Uterus (tissue), 3 donors: ENCODE measurements at regions not wholly inside any gene's neighbourhood (a gene's known extent, or its start where the extent isn't known, plus 50 kb on each side); places are given as distances from the start of the nearest gene placed in this dataset.

Experiments
- DNase-seq, 2 donors: peaks; one replicate each; pipeline ENCODE4 v3.0.0-alpha.2; 2019 to 2020
- H3K27ac ChIP-seq, 2 donors: fragments of 200-600 bp; sonication (generic); 1 replicate in 1 of 2; 2 replicates in 1 of 2; pipeline ENCODE4 v1.5.1; 2016 to 2018
- H3K27me3 ChIP-seq, 2 donors: fragments of 200-600 bp; sonication (generic); one replicate each; pipeline ENCODE4 v1.5.1; 2018 to 2019; ENCODE audit warnings: control low read depth in 1 of 2
- H3K36me3 ChIP-seq, 2 donors: fragments of 200-600 bp; sonication (generic); one replicate each; pipeline ENCODE4 v1.5.1; 2019; ENCODE audit warnings: control low read depth in 1 of 2
- H3K4me1 ChIP-seq, 2 donors: fragments of 200-600 bp; sonication (generic); one replicate each; pipeline ENCODE4 v1.5.1; 2018 to 2019; ENCODE audit warnings: control low read depth in 1 of 2
- H3K4me3 ChIP-seq, 2 donors: fragments of 200-600 bp; sonication (generic); 1 replicate in 1 of 2; 2 replicates in 1 of 2; pipeline ENCODE4 v1.5.1; 2018 to 2019; ENCODE audit warnings: mild to moderate bottlenecking in 1 of 2
- H3K9me3 ChIP-seq, 2 donors: fragments of 200-600 bp; sonication (generic); one replicate each; pipeline ENCODE4 v1.5.1; 2019; ENCODE audit warnings: control low read depth in 1 of 2
- POLR2A ChIP-seq, 2 donors: fragments of 450-650 bp; IDR thresholded peaks; one replicate each; pipeline ENCODE4 v1.6.1; 2016; ENCODE audit warnings: antibody characterized with exemption in 2 of 2, mild to moderate bottlenecking in 1 of 2, moderate library complexity in 1 of 2
- intact Hi-C: fragments of 100-400 bp; cut with DNase I; formaldehyde crosslinking; loops from one replicate; pipeline ENCODE4 v1.15.1; 2023; ENCODE audit warnings: low total_unique reads
- TF ChIP-seq, protein P1 (sequence below), 4 experiments: fragments of 200-600 bp in 2 of 4; fragments of 450-650 bp in 2 of 4; sonication (generic) in 2 of 4; IDR thresholded peaks; one replicate each; pipeline ENCODE4 v1.5.1; 2016 to 2019; ENCODE audit warnings: antibody characterized with exemption in 4 of 4, mild to moderate bottlenecking in 2 of 4, moderate library complexity in 1 of 4
- donor health status: DM: yes; HTN: yes; CAD: no.

DNA sequence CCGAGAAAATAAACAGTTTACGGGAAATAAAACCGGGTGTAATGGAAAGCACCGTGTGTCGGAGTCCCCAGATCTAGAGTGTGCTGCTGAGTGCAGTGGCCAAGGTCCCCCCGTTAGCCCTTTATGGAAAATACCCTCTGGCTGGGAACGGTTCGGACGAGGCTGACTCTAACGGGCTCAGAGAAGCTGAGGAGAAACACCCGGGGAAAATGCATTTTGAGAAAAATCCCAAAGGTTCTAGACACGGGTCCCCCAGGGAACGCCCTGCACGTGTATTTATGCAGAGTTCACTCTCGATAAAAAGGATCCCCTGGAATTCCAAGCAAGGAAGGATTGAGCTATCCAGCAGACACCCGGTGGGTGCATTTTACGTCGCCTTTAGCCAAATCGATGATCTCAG is 177.2 kb downstream of the CRLF2 start:
- Histone ChIP-seq H3K27ac (no peak overlapping the region), H3K9me3 (peaks cover 0 to 4% of the 10 kb centered on the region in 2 donors), H3K27me3 (no peaks in the 10 kb centered on the region), H3K4me1 (no peaks in the 10 kb centered on the region), H3K36me3 (no peaks in the 10 kb centered on the region), H3K4me3 (no peak overlapping the region)
- intact Hi-C loops = no loop called here
- no peak for TF ChIP-seq POLR2A (IDR thresholded peaks at IDR 0.05)
- TF ChIP-seq, protein P1, sequence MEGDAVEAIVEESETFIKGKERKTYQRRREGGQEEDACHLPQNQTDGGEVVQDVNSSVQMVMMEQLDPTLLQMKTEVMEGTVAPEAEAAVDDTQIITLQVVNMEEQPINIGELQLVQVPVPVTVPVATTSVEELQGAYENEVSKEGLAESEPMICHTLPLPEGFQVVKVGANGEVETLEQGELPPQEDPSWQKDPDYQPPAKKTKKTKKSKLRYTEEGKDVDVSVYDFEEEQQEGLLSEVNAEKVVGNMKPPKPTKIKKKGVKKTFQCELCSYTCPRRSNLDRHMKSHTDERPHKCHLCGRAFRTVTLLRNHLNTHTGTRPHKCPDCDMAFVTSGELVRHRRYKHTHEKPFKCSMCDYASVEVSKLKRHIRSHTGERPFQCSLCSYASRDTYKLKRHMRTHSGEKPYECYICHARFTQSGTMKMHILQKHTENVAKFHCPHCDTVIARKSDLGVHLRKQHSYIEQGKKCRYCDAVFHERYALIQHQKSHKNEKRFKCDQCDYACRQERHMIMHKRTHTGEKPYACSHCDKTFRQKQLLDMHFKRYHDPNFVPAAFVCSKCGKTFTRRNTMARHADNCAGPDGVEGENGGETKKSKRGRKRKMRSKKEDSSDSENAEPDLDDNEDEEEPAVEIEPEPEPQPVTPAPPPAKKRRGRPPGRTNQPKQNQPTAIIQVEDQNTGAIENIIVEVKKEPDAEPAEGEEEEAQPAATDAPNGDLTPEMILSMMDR (IDR thresholded peaks at IDR 0.05) = no peak
- no peak for DNase-seq

DNA sequence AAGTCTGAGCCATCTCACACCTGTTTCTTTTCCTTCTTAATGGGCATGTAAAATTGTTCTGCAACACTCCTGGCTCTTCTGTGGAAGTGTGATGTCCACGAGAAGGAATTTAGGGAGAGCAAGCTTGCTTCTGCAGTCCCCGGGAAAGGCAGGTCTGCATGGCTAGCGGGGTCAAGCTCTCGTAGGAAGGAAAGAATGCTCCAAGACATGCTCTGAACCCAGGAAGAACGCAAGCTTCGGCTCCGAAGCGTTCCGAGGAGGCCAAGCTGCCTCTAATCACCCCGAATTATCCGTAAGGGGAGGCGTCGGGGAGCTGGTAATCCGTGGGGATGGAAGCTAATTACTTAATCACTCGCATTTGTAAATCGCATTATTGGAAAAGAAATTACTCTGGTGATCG is 177.7 kb downstream of the CRLF2 start:
- no peak for DNase-seq
- Histone ChIP-seq H3K9me3 (peaks cover 0 to 4% of the 10 kb centered on the region in 2 donors), H3K27ac (no peak overlapping the region), H3K27me3 (no peaks in the 10 kb centered on the region), H3K36me3 (no peaks in the 10 kb centered on the region), H3K4me3 (no peak overlapping the region), H3K4me1 (no peaks in the 10 kb centered on the region)
- TF ChIP-seq, protein P1 (IDR thresholded peaks at IDR 0.05) = no peak
- TF ChIP-seq POLR2A (IDR thresholded peaks at IDR 0.05) = no peak
- intact Hi-C loops = no loop called here

DNA sequence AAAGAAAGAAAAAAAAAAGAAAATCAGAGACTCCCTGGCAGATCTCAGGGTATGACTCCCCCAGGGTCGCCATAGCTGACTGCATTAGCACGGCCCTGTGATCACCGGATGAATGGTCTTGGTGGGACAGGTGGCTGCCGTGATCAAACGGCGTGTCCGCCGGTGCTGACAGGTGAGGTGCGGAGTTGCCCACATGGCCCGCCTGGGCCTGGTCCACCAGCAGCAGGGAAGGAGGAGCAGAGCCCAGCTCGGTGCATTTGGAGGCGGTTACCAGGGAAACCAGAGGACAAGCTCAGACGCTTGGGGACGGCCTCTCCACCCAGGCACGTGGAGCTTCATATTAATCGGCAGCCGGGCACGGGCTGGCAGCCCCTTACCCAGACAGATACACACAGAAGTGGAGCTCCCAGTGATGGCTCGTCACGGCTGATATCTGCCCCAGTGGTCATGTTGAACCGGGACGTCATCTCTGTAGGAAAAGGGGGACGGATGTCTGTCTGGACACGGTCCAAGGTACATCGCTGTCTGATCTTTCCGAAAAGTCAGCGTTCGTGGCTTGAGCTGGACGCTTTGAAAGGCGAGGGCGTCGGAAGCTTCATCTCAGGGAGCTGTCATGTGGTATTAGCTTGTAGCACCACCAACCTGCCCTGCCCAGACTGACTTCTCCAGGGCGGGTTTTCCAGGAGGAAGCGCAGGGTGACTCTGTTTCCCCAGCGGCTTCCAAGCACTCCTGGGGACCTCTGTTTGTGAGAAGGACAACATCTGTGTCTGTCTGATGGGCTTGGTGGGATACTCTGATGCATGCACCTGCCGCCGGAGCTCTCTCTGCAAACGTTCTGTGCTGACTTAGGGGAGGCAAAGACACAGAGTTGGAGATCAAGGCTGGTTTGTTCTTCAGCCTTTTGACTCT is 180.7 kb downstream of the CRLF2 start:
- Histone ChIP-seq H3K4me1 (no peaks in the 10 kb centered on the region), H3K36me3 (no peaks in the 10 kb centered on the region), H3K9me3 (peaks cover 0 to 4% of the 10 kb centered on the region in 2 donors), H3K4me3 (no peak overlapping the region), H3K27me3 (no peaks in the 10 kb centered on the region), H3K27ac (no peak overlapping the region)
- TF ChIP-seq, protein P1 (IDR thresholded peaks at IDR 0.05) = no peak
- TF ChIP-seq POLR2A (IDR thresholded peaks at IDR 0.05) = no peak
- intact Hi-C loops = no loop called here
- DNase-seq = no peak

DNA sequence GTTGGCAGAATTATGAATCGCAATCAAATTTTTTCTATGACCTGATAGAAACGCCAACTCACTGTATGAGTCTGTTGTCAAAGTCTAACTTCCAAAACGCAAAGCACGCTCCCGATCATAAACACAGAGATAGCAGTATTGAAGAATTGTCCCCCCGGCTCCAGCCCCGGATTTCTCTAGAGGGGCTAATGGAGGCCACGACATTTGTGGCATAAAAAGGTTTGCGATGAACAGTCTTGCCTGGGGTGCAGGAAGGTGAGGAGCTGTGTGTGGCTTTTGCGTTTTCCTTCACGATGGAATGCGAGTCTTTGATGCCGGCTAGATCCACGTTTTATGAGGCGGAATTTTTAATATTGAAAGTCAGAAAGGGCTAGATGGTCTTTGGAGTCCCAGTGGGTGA is 183.0 kb downstream of the CRLF2 start:
- intact Hi-C loops = no loop called here
- no peak for DNase-seq

DNA sequence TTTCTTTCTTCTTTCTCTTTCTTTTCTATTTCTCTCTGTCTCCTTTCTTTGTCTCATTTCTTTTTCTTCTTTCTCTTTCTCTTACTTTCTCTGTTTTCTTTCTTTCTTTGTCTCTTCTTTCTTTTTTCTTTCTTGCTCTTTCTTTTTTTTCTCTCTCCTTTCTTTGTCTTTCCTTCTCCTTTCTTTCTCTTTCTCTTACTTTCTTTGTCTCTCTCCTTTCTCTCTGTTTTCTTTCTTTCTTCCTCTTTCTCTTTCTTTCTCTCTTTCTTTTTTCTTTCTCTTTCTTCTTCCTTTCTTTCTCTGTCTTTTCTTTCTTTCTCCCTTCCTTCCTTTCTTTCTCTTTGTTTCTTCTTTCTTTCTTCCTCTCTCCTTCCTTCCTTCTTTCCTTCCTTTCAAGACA is 184.8 kb downstream of the CRLF2 start:
- intact Hi-C loops = no loop called here
- no peak for DNase-seq
- no peaks in the 10 kb centered on the region for H3K27me3 ChIP-seq
- no peaks in the 10 kb centered on the region for H3K36me3 ChIP-seq
- no peaks in the 10 kb centered on the region for H3K4me1 ChIP-seq
- no peak overlapping the region for H3K27ac ChIP-seq
- no peaks in the 10 kb centered on the region for H3K9me3 ChIP-seq
- H3K4me3 ChIP-seq = no peak overlapping the region
- no peak for TF ChIP-seq POLR2A (IDR thresholded peaks at IDR 0.05)
- TF ChIP-seq, protein P1 (IDR thresholded peaks at IDR 0.05) = no peak

More for the DNA sequence above, 183.0 kb downstream of the CRLF2 start:
- Histone ChIP-seq H3K4me1 (no peaks in the 10 kb centered on the region), H3K36me3 (no peaks in the 10 kb centered on the region), H3K27me3 (no peaks in the 10 kb centered on the region), H3K27ac (no peak overlapping the region), H3K4me3 (no peak overlapping the region), H3K9me3 (no peaks in the 10 kb centered on the region)
- no peak for TF ChIP-seq POLR2A (IDR thresholded peaks at IDR 0.05)
- TF ChIP-seq, protein P1 (IDR thresholded peaks at IDR 0.05) = no peak
